HG02852 (cell line): ENCODE measurements at regions not wholly inside any gene's neighbourhood (a gene's known extent, or its start where the extent isn't known, plus 50 kb on each side); places are given as distances from the start of the nearest gene placed in this dataset.
"Not testable (repeated sequence)": the region's sequence is repeated elsewhere in the genome, so short reads cannot be mapped to it uniquely, and the experiment has no call there.

Experiments
- ATAC-seq: cut with Tn5 transposase; IDR thresholded peaks from one replicate; pipeline ENCODE4 v1.9.1; 2021; ENCODE audit warnings: mild to moderate bottlenecking, moderate library complexity; ENCODE audit not compliant: unreplicated experiment

DNA sequence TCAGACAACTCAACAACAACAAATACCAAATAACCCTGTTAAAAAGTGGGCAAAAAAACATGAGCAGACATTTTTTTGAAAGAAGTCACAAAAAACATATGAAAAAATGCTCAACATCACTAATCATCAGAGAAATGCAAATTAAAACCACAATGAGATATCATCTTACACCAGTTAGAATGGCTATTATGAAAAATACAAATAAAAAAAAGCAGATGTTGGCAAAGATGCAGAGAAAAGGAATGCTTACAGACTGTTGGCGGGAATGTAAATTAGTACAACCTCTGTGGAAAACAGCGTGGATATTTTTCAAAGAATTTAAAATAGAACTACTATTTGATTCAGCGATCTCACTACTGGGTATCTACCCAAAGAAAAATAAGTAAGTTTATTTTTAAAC lies 114.0 kb downstream of the SLC38A4 start:
- no peak for ATAC-seq

DNA sequence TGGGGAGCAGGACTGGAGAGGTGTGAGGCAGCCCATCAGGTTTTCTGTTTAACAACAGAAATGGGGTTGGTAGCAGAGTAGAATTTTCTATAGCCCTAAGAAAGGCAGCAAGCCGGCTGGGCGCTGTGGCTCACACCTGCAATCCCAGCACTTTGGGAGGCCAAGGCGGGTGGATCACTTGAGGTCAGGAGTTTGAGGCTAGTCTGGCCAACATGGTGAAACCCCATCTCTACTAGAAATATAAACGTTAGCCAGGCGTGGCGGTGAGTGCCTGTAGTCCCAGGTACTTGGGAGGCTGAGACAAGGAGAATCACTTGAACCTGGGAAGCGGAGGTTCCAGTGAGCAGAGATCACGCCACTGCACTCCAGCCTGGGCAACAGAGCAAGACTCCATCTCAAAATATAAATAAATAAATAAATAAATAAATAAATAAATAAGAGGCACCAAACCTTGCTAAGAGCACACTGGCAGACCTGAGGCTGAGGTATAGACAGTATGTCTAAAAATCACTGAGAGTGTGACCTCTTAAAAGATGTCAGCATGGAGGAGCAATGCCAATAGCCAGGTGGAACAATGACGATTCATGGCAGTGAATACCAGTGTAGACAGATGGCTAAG lies 115.6 kb downstream of the SLC38A4 start:
- no peak for ATAC-seq

DNA sequence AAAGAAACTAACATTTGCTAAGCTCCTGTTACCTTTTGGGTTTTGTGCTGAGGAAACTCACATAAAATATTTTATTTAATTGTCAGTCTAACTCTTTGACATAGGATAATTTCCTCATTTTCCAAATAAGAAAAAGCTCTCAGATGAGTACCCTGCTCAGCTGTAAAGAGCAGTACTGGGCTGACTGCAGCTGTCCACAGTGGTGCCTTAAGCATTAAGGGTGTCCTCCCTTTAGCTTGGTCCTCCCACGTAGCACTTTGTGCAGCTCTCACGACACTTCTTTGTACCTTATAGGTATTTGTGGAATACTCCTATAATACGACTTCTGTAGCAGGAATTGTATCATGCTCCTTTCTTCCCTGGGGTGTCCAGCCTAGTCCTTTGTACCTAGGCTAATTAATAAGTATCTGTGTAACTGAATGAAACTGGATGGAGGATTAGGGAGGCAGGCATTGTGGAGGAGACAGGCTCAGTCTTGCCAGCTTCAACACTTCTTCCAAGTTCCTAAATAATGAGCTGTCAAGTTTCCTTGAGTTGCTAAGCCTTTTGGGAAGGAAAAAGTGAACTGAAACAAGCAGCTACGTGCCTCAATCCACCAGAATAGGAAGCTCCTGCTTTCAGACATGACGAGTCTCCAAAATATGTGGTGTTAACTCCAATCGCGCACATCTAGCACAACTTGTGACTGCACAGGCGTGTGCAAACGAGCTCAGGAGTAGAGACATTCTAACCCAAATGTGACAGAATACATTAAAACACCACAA lies 123.0 kb downstream of the SLC38A4 start:
- ATAC-seq = no peak

DNA sequence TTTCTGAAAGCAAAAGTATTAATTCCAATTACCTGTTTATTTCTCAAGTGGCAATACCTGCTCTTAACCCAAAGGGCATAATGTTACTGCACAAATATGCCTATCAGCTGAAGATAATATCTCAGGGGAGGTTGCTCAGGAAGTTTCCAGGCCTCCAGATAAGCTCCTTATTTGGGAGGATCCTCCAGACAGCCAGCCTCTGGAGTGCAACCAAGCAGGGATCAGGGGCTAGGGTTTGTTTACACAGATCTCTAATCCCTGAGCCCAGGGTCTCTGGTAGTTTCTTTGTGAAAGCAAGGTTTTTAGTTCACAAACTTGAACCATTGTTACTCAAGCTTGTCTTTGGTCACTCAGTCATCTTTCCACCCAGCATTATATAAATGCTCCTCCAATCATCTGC lies 124.4 kb downstream of the SLC38A4 start:
- no peak for ATAC-seq

DNA sequence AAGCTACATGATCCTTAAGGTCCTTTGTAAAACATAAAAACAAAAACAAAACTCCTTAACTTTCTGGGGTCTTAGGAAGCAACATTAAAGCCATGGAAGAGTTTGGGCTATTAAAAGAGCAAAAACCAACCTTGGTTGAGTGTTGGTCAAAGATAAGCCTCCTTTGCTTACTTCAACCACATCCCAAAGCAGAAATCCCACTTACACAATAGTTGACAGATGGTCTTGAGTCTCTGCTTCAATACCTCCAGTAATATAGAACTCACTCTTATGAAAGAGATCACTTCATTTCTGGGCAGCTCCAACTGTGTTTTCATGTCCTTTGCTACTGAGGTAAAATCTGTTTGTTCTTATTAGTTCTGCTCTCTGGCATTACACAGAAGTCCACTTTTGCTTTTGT lies 125.8 kb downstream of the SLC38A4 start:
- ATAC-seq = no peak

DNA sequence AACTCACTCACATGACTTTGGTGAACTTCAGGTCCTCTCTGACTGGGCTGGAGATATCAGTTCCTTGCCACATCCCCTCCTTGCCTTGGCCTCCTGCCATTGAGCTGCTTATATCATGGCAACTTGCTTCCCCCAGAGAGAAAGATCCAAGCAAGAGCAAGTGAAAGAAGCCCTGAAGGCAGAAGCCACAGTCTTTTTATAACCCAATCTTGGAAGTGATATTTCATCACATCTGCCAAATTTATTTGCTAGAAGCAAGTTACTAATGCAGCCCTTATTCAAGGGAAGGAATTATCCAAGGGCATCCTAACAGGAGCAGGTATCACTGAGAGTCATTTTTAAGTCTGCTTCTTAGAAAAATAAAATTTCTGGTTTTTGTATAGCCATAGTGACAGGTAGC lies 127.8 kb downstream of the SLC38A4 start:
- ATAC-seq = no peak

DNA sequence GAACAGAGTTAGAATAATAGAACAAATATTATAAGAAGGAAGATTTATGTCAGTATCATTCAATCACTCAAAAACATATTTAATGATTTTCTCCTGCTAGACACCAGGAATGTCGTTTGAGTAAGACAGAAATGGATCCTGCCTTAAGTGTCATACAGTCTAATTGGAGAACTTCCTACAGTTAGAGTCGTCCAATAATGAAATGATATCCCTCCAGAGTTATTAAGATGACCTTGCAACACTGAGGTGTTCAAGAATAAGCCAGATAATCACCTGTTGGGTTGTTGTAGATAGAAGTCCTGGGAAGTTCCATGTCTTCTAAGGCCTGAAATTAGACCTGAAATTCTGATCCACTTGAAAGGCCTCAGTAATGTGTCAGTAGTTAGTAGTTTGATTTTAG lies 132.3 kb downstream of the SLC38A4 start:
- no peak for ATAC-seq

DNA sequence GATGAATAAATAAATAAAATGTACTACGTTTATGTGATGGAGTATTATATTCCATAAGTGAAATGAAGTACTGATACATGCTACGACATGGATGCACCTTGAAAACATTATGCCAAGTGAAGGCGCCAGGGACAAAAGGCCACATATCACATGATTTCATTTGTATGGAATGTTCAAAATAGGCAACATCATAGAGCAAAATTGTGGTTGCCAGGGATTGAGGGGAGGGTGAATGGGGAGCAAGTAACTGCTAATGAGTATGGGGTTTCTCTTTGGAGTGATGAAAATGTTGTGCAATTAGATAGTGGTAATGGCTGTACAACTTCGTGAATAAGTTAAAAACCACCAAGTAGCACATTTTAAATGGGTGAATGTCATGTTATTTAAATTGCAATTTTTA lies 132.8 kb downstream of the SLC38A4 start:
- no peak for ATAC-seq

DNA sequence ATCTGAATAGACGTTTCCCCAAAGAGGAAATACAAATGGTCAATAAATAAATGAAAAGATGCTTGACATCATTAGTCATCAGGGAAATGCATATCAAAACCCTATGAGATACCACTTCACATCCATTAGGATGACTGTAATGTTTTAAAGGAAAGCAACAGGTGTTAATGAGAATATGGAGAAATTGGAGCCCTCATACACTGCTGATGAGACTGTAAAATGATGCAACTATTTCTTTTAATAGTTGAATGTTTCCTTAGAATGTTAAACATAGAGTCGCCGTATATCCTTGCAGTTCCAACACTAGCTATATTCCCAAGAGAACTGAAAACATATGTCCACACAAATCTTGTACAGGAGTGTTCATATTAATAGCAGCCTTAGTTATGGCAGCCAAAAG lies 133.2 kb downstream of the SLC38A4 start:
- ATAC-seq = no peak

DNA sequence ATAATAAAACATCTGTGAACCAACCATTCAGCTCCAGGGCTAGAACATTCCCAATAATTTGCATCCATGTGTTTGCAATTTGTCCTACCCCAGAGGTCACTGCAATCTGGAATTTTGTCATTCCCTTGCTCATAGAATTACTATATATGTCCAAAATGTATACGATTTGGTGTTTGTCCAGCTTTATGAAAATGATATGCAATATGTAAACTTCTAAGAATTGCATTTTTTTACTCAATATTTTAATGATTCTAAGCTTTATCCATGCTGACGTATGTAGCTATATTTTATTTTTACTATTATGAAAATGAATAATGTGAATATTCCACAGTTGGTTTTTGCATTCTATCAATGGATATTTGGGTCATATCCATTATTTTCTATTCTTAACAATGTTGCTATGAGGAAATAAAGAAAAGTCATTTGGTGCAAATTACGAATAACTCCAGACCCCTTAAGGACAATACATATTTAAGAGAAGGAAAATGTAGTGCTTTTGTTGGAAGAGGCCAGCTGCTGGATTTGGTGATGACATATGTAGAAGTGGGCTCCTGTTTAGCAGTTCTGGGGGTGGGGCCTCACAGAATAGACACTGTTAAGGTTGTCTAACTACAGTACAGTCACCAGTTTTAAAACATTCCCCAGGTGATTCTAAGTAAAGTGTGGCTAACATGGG lies 139.4 kb downstream of the SLC38A4 start:
- no peak for ATAC-seq

DNA sequence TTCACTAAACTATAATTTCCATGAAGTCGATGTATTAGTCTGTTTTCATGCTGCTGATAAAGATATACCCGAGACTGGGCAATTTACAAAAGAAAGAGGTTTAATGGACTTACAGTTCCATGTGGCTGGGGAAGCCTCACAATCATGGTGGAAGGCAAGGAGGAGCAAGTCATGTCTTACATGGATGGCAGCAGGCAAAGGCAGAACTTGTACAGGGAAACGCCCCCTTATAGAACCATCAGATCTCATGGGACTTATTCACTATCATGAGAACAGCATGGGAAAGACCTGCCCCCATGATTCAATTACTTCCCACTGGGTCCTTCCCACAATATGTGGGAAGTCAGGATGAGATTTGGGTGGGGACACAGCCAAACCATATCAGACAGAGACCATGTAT lies 141.6 kb downstream of the SLC38A4 start:
- not testable (repeated sequence) for ATAC-seq

DNA sequence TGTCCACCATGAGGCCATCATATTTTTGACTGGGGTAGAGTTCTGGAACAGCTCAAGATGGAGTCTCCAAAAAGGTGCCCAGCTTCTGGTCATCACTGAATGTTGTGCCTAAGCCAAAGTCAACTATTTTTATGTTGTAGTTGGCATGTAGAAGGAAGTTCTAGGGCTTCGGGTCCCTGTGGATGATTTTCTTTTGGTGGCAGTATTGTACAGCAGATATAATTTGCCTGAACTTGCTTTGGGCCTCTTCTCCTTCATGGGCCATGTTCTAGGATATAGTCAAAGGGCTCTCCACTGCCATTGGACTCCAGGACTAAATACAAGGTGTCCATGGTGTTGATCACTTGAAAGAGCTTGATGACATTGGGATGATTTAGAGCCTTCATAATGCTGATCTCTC lies 143.6 kb downstream of the SLC38A4 start:
- no peak for ATAC-seq

DNA sequence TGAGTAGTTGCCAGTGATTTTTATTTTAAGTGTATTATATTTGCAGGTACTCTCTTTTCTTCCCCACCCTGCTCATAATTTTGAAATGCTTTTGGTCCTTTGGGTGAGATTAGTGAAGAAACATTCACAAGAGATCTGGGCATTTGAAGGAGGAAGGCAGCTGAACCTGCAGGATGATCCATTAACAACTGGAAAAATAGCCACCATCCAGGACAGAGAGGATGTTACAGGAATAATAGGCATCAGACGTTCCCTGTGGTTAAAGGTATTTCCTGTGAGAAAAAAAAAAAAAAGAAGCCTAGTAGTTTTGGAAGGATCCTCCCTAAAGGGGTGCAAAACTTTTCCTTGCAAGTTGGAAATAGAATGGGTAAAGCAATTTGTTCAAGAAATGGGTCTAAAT lies 145.3 kb downstream of the SLC38A4 start:
- ATAC-seq = no peak

DNA sequence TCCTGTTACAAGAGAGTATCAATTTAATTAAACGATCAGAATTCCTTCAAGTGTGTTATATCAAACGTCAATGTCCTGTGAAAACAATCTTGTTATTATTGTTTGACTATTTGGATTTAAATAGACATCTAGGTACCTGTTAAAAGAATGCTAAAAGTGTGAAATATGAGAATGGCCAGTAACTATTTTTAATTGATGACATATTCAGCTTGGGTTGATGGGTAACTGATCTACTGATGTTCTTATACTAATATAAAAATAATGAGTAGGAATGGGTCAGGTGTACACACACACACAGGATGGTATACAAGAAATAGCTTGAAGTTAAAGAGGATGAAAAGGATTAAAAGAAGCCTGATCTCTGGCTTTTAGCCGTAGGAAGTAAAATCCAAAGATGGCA lies 146.0 kb downstream of the SLC38A4 start:
- no peak for ATAC-seq

DNA sequence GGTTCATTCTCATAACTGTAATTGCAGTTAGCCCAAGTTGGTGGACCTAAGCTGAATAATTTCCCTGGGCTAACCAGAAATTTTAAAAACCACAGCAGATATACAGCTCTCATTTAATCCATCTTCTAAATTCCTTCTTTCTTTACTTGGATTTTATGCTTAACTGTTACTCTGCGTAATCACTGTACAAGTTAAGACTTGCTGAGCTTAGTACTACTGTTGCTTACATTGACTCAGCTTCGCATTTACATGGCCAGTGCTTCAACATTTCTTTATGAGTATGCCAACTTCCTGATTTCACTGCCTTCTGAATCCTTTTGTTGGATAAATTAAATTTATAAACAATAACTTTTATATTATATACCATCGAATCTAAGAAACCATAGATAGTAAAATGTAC lies 147.4 kb downstream of the SLC38A4 start:
- no peak for ATAC-seq

DNA sequence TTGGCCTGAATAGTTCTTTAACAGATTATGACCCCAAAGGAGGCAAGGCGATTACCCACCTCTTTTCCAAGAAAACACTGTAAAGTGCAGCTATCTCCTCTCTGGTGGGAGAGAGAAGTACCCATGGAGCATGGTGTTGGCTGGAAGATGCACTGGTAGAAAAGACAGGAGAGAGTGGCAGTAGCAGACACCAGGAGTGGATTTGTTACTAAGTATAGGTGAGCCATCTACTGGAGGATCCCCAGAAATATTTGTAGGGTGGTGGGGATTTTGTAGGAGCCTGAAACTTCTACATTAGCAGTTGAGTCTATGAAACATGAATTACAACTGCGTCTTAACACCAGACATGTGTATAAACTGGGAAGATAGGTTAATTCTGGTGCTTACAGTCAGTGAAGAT lies 148.0 kb downstream of the SLC38A4 start:
- ATAC-seq = no peak

DNA sequence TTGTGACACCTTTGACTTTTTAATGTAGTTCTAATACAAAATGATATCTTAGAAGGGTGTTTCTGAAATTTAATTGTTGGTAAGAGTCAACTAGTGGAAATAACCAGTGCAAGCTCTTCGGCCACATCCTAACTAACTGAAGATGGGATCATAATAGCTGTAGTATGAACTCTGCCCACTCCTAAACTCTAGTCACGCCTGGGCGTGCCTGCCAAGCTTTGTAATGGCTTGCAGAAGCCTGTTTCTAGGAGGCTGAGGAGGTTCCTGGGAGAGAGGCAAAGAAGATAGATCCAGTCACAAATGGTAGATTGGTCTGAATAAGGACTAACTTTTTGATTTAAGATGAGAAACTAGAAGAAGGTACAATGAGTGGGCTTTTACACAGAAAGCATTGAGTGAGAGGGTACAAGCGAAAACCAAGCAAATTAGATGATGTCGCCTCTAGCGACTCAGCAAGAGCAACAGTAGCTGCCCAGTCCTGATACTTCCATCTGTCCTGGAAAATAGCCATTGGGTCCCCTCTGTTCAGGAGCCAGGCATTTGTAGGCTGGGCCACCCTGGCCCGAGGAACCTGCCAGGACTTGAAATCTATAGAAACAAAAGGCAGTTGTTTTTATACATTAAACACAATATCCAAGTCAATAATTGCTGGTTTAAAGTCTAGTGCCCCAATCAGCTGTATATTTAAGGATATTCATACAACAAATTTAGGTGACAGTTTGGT lies 148.8 kb downstream of the SLC38A4 start:
- no peak for ATAC-seq

DNA sequence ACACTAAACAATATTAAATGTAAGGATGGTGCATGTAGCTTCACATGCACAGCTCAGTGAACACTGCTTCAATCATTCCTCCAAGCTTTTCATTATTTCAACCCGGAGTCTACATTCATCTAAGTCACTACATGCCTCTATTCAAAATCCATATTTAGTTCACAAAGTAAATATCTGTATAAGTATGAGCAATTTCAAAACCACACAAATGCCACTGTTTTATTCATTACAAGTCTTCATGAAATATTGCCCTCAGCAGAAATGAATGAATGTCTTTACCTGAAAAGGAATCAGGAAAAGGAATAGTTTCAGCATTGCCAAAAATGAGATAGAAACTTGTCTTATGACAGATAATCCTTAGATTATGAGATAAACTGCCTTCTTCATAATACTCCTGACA lies 149.4 kb downstream of the SLC38A4 start:
- no peak for ATAC-seq

DNA sequence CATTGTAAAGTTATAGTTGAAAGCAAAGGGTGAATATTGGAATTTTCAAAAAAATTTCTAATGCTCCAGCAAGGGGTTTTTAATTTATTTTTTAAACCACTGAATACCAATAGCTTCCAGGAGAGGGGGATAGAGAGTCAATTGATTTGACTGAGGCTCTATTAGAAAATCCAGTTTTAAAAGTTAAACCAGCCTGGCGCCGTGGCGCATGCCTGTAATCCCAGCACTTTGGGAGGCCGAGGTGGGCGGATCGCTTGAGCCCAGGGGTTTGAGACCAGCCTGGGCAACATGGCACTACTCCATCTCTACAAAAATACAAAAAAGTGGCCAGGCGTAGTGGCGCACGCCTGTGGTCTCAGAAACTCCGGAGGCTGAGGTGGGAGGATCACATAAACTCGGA lies 150.1 kb downstream of the SLC38A4 start:
- ATAC-seq = no peak

DNA sequence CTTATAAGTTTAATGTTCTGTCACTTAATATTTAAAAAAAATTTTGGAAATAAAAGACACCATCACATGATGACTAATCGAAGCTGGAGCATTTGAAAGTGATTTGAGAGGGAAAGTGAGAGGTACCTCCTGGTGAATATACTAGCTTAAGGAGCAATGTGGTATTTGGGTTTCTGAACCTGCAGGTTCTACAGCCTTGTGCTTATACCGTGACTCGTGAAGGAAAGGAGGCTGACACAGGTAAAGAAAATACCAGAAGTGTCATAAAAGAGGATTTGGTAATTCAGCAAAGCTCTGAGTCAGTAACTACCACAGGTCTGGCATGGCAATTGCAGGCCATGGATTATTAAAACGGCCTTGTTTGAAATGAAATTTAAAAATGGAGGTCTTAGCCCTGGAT lies 151.0 kb downstream of the SLC38A4 start:
- no peak for ATAC-seq

DNA sequence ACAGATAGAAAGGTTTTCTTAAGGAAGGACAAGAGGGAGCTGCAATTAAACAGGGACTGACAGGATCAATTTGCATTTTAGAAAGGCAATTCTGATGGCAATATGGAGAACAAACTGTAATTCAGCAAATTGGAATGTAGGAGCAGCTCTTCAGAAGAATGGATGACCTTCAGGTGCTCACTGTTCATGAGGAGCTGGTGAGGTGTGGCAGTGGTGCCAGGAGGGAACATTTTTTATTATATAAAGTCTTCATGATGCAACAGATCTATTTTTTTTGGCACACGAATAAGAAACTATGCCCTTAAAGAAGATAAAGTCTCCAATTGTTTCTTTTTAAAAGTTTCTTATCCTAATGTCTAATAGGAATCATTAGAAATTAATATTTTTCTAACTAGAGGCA lies 151.7 kb downstream of the SLC38A4 start:
- ATAC-seq = no peak

DNA sequence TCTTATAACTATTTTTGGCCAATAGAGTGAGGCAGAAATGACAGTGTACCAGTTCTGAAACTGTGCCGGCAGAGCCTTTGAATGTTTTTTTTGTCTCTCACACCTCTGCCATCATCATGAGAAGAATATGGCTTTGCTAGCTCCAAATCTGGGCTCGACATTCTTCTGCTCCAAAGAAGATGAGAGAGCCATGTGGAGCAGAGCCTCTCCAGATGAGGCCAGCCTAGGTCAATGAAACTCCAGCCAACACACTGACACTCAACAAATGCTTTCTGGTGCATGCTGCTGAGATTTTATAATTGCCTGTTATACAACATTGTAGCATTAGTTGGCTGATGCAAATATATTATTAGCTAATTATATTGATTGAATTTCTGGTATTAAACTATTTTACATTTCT lies 154.7 kb downstream of the SLC38A4 start:
- ATAC-seq = no peak
